Fibroblast of the aortic adventitia (primary cell): ENCODE measurements at regions not wholly inside any gene's neighbourhood (a gene's known extent, or its start where the extent isn't known, plus 50 kb on each side); places are given as distances from the start of the nearest gene placed in this dataset.

Experiments
- DNase-seq: peaks from one replicate; pipeline ENCODE4 v3.0.0-alpha.2; 2010; ENCODE audit warnings: low read depth
- H3K4me3 ChIP-seq: 2 replicates; pipeline ENCODE4 v1.5.1; 2011; ENCODE audit warnings: low read depth, mild to moderate bottlenecking, control low read depth, low read length, moderate library complexity
- CTCF ChIP-seq: IDR thresholded peaks from 2 replicates; pipeline ENCODE4 v1.5.1; 2011; ENCODE audit warnings: mild to moderate bottlenecking, low read length, control low read depth, inconsistent platforms; ENCODE audit not compliant: insufficient read depth

- H3K4me3 ChIP-seq: no peak overlapping the region
- no peak for TF ChIP-seq CTCF
- DNase-seq: no peak
These were observed 230.0 kb downstream of the SNX13 start for GRCh38 chr7:17710312-17710711.

- H3K4me3 ChIP-seq: no peak overlapping the region
- no peak for TF ChIP-seq CTCF
- DNase-seq: no peak
These were observed 226.7 kb downstream of the SNX13 start for GRCh38 chr7:17713584-17713983.

- no peak overlapping the region for H3K4me3 ChIP-seq
- no peak for TF ChIP-seq CTCF
- no peak for DNase-seq
These were observed 223.5 kb downstream of the SNX13 start for GRCh38 chr7:17716816-17717215.

GRCh38 chr7:17719998-17720397 is 220.3 kb downstream of the SNX13 start:
- H3K4me3 ChIP-seq: no peak overlapping the region
- no peak for DNase-seq
- TF ChIP-seq CTCF: no peak

- TF ChIP-seq CTCF: no peak
- H3K4me3 ChIP-seq: no peak overlapping the region
- no peak for DNase-seq
These were observed 218.5 kb downstream of the SNX13 start for GRCh38 chr7:17721736-17722285.

- no peak overlapping the region for H3K4me3 ChIP-seq
- no peak for TF ChIP-seq CTCF
- DNase-seq: no peak
These were observed 217.5 kb downstream of the SNX13 start for GRCh38 chr7:17722798-17723197.

- no peak for TF ChIP-seq CTCF
- DNase-seq: peak; percentile 46
- H3K4me3 ChIP-seq: no peak overlapping the region
These were observed 214.5 kb downstream of the SNX13 start for GRCh38 chr7:17725821-17726220.
